ENCODE measurements at regions not wholly inside any gene's neighbourhood (a gene's known extent, or its start where the extent isn't known, plus 50 kb on each side); places are given as distances from the start of the nearest gene placed in this dataset.

DNA sequence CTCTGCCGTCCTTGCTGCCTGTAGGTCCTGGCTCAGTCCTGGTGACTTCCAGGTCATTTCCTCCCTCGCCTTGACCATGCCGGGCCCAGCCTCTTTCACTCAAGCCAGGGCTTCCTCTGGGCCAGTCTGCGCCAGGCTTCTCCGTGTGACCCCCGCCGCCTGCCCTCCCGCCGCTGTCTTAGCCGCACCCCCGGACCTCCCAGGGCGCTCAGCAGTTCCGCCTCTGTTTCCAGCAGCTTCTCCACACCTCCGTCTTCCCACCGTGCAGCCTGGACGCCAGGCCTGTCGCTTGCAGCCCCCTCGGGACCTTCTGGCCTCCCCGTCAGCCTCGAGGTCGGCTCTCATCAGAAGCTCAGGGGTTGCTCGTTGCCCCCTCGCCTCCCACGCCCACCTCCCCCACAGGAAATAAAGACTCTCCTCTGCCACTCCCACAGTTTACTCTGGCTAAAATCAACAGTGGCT, 123.0 kb upstream of the FZD8 start:
- peaks cover 7% of the 10 kb centered on the region for H3K4me1 Mint-ChIP-seq
- H3K9me3 ChIP-seq (replicated peaks in 1 of 2; ENCODE audit: control insufficient read depth in 1 of 2, insufficient read depth in 1 of 2, low read length in 2 of 2), result no peaks in the 10 kb centered on the region
- H3K36me3 Mint-ChIP-seq, result no peaks in the 10 kb centered on the region
- TF ChIP-seq CTCF (IDR thresholded peaks at IDR 0.05), result no peak
- H3K27ac ChIP-seq (ENCODE audit: low read depth in 1 of 2, low read length in 2 of 2), result no peak overlapping the region
- peak overlapping the region in 1 of 2 donors; percentile 81 for H3K4me3 Mint-ChIP-seq
- no peak for DNase-seq
- WGBS (ENCODE audit: insufficient coverage), result 26% methylated on average over 24 of the region's 24 CpGs
- H3K27ac Mint-ChIP-seq, result no peak overlapping the region
- H3K4me2 ChIP-seq (replicated peaks; ENCODE audit: extremely low read depth, low read length, poor library complexity, severe bottlenecking), result peak overlapping the region; percentile 17
- H3K36me3 ChIP-seq (replicated peaks in 1 of 2; ENCODE audit: control insufficient read depth in 1 of 2, insufficient read depth in 2 of 2, low read length in 2 of 2), result no peaks in the 10 kb centered on the region
- no peaks in the 10 kb centered on the region for H3K27me3 ChIP-seq (ENCODE audit: control insufficient read depth in 2 of 2, insufficient read depth in 2 of 2, low read length in 2 of 2)
- H3K4me1 ChIP-seq (ENCODE audit: control insufficient read depth in 1 of 2, insufficient read depth in 2 of 2, low read length in 2 of 2), result no peaks in the 10 kb centered on the region
- no peaks in the 10 kb centered on the region for H3K79me2 ChIP-seq (ENCODE audit: insufficient read depth, low read length)
- no peak overlapping the region for H3K9ac ChIP-seq (ENCODE audit: insufficient read depth, low read length, poor library complexity, severe bottlenecking)
- no peaks in the 10 kb centered on the region for H4K20me1 ChIP-seq (ENCODE audit: insufficient read depth, low read length)
- intact Hi-C loops (cut with micrococcal nuclease), result no loop called here
- H3K4me3 ChIP-seq (replicated peaks in 1 of 3; ENCODE audit: low read depth in 2 of 3, low read length in 3 of 3), result no peak overlapping the region
- peaks cover 3 to 4% (median 4%) of the 10 kb centered on the region in 3 donors for H3K27me3 Mint-ChIP-seq (ENCODE audit: low read depth in 3 of 3)
- peaks cover 0 to 6% (median 4%) of the 10 kb centered on the region in 7 donors for H3K9me3 Mint-ChIP-seq
- peak overlapping the region; percentile 37 for H2AFZ ChIP-seq (ENCODE audit: insufficient read depth, low read depth, low read length, poor library complexity, severe bottlenecking)

DNA sequence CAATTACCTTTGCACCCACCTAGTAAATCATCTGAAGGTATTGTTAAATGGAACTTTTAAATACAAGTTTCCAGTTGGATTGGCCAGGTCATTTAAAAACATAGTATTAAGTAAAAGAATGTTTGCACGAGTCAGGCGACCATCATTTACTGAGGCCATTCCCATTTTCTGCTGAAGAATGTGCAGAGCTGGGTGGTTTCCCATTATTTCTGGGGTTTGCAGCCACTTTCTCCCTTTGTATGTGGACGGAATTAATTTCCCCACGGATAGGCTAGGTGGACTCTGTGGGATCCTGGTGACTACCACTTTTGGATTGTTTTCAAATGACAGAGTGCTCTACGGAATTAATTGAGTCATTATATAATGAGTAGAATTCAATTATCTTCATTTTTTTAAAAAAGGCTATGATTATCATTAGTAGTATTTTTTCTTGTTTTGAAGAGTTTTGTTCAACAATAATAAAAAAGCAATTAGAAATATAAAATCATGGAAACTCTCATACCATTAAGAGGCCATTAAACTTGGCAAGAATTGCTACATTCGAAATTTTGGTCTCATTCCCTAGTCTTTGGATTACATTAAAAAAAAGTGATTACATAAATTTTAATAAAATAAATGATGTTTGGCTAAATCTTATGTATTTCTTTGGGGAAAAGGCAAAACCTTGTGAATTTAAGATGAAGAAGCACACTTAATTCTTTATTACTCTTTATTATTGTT, 120.4 kb upstream of the FZD8 start:
- no peaks in the 10 kb centered on the region for H3K27me3 ChIP-seq (ENCODE audit: control insufficient read depth in 2 of 2, insufficient read depth in 2 of 2, low read length in 2 of 2)

More for the DNA sequence above, 120.4 kb upstream of the FZD8 start:
- peaks cover 6 to 20% (median 9%) of the 10 kb centered on the region in 7 donors for H3K9me3 Mint-ChIP-seq
- peaks cover 4% of the 10 kb centered on the region for H3K4me1 Mint-ChIP-seq
- Histone ChIP-seq H2AFZ (ENCODE audit: insufficient read depth, low read depth, low read length, poor library complexity, severe bottlenecking) (no peak overlapping the region), H3K79me2 (ENCODE audit: insufficient read depth, low read length) (no peaks in the 10 kb centered on the region), H3K4me3 (replicated peaks in 1 of 3; ENCODE audit: low read depth in 2 of 3, low read length in 3 of 3) (no peak overlapping the region), H3K9ac (ENCODE audit: insufficient read depth, low read length, poor library complexity, severe bottlenecking) (no peak overlapping the region), H3K27ac (ENCODE audit: low read depth in 1 of 2, low read length in 2 of 2) (no peak overlapping the region), H3K9me3 (replicated peaks in 1 of 2; ENCODE audit: control insufficient read depth in 1 of 2, insufficient read depth in 1 of 2, low read length in 2 of 2) (peaks cover 4 to 5% of the 10 kb centered on the region in 2 donors), H3K36me3 (replicated peaks in 1 of 2; ENCODE audit: control insufficient read depth in 1 of 2, insufficient read depth in 2 of 2, low read length in 2 of 2) (no peaks in the 10 kb centered on the region), H3K4me2 (replicated peaks; ENCODE audit: extremely low read depth, low read length, poor library complexity, severe bottlenecking) (no peak overlapping the region), H3K4me1 (ENCODE audit: control insufficient read depth in 1 of 2, insufficient read depth in 2 of 2, low read length in 2 of 2) (no peaks in the 10 kb centered on the region), H4K20me1 (ENCODE audit: insufficient read depth, low read length) (no peaks in the 10 kb centered on the region)
- no peak overlapping the region for H3K4me3 Mint-ChIP-seq
- H3K27me3 Mint-ChIP-seq (ENCODE audit: low read depth in 3 of 3), result peaks cover 3 to 6% (median 4%) of the 10 kb centered on the region in 3 donors
- DNase-seq, result no peak
- no peak for TF ChIP-seq CTCF (IDR thresholded peaks at IDR 0.05)
- no CpG with 5 or more reads among the region's 6 CpGs for WGBS (ENCODE audit: insufficient coverage)
- no peaks in the 10 kb centered on the region for H3K36me3 Mint-ChIP-seq
- intact Hi-C loops (cut with micrococcal nuclease), result no loop called here
- no peak overlapping the region for H3K27ac Mint-ChIP-seq
